NOMO-1 treated with DMSO at 0.1 percent for 48 hours (cell line): ENCODE measurements at regions not wholly inside any gene's neighbourhood (a gene's known extent, or its start where the extent isn't known, plus 50 kb on each side); places are given as distances from the start of the nearest gene placed in this dataset.
"Not testable (repeated sequence)": the region's sequence is repeated elsewhere in the genome, so short reads cannot be mapped to it uniquely, and the experiment has no call there.

Source experiments
- DNase-seq: peaks from one replicate; lab custom pipeline; 2025; ENCODE audit not compliant: unreplicated experiment; lab: John Stamatoyannopoulos, UW

- DNase-seq: no peak
These were observed 419.1 kb upstream of the KLHL4 start for GRCh38 chrX:87098477-87098876.

DNA sequence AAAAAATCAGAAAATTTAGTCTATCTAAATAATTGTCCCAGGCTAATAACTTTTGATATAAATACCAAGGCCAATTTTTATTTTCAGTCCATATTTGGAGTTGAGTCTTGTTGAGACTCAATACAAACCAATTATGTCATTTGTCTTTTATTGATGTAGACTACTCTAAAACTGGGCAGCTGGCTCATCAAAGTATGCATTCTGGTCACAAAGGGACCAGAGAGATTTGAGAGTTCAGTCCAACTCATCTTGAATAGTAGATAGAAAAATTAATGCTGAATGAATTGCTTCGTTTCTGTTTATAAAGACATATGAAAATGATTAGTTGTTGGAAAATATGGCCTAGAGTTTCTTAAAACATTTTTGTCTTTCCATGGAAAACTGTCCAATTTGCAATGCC, 412.5 kb upstream of the KLHL4 start:
- no peak for DNase-seq

- no peak for DNase-seq
These were observed 407.5 kb upstream of the KLHL4 start for GRCh38 chrX:87110142-87110541.

DNA sequence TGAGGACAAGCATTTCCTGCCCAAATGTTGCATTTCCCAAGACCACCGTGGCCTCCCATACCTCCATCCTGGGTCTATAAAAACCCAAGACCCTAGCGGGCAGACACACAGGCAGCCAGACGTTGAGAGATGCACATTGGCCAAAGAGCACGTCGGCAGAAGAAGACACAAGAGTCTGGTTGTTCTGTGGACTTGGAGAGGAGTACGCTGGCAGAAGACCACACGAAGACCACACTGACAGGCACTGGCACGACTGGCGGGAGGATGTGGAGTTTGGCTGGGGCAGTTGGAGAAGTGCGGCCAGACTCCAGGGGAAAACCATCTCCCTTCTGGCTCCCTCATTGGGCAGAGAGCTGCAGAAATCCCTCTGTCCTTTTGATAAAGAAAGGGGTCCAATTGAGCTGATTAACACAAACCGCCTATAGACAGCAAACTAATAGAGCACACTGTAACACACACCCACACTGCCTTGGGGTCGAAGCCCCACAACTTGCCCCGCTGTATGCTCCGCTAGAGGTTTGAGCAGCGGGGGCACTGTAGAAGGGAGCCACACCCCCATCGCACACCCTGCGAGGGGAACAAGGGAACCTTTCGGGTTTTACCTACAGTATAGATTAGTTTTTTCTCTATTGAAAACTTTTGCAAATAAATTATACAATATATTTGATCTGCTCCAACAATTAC, 376.7 kb upstream of the KLHL4 start:
- DNase-seq: no peak

DNA sequence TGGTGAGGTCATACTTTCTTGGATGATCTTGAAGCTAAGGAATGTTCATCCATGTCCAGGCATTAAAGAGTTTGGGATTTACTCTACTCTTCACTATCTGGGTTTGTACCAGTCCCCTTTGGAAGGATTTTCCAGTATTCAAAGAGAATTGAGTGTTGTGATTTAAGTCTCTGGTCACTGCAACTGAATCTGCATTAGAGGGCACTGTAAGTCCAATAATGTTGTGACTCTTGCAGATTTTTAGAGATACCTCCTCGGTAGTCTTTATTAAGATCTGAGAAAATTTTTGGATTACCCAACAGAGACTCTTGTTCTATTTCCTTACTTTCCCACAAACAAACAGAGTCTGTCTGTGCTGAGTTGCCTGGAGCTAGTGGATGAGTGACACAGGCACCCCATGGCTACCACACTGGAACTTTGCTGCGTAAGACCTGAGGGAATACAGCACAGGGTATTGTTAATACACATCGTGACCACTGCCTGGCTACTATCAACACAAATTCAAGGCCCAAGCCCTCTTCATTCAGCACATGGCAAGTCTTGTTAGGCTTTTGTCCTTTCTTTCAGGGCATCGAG, 357.1 kb upstream of the KLHL4 start:
- DNase-seq: no peak

DNA sequence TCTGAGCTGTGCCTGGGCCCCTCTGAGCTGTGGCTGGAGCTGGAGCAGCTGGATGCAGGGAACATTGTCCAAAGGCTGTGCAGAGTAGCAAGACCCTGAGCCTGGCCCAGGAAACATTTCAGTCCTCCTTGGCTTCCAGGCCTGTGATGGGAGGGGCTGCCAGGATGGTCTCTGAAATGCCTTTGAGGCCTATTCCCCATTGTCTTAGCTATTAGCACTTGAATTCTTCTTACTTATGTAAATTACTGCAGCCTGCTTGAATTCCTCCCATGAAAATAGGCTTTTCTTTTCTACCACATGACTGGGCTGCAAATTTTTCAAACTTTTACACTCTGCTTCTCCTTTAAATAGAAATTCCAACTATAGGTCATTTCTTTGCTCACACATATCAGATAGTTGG, 349.8 kb upstream of the KLHL4 start:
- DNase-seq: no peak

DNA sequence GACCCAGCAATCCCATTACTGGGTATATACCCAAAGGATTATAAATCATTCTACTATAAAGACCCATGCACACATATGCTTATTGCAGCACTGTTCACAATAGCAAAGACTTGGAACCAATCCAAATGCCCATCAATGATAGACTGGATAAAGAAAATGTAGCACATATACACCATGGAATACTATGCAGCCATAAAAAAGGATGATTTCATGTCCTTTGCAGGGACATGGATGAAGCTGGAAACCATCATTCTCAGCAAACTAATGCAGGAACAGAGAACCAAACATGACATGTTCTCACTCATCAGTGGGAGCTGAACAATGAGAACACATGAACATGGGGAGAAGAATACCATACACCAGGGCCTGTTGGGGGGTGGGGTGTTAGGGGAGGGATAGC, 339.6 kb upstream of the KLHL4 start:
- not testable (repeated sequence) for DNase-seq
